OCI-LY7 (cell line): ENCODE measurements at regions not wholly inside any gene's neighbourhood (a gene's known extent, or its start where the extent isn't known, plus 50 kb on each side); places are given as distances from the start of the nearest gene placed in this dataset.

Experiments used
- EZH2phosphoT487 ChIP-seq: fragments of 200-600 bp; sonication (generic); IDR thresholded peaks from 2 replicates; pipeline ENCODE4 v1.6.1; 2018; ENCODE audit warnings: low read depth, borderline replicate concordance, mild to moderate bottlenecking, mixed run types, antibody characterized with exemption, low read length, moderate library complexity, mixed read lengths
- TF ChIP-seq, protein P1 (sequence below): fragments of 200-600 bp; sonication (generic); conservative IDR thresholded peaks from 2 replicates; pipeline ENCODE4 v1.5.1; 2014; ENCODE audit warnings: mild to moderate bottlenecking, antibody characterized with exemption, low read length, moderate library complexity, mixed read lengths

DNA sequence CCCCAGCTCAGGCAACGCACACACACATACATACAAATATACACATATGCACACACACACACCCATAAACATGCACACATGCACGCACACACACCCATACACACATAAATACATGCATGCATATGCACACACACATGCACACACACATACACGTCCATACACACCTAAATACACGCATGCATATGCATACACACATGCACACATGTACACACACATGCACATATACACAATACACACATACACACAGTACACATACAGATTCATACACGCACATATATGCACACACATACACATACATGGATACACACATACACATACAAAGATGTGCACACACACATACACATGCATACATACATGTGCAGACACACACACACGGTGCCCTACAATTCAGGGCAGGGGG is 496.6 kb downstream of the TBC1D22A start:
- TF ChIP-seq, protein P1, sequence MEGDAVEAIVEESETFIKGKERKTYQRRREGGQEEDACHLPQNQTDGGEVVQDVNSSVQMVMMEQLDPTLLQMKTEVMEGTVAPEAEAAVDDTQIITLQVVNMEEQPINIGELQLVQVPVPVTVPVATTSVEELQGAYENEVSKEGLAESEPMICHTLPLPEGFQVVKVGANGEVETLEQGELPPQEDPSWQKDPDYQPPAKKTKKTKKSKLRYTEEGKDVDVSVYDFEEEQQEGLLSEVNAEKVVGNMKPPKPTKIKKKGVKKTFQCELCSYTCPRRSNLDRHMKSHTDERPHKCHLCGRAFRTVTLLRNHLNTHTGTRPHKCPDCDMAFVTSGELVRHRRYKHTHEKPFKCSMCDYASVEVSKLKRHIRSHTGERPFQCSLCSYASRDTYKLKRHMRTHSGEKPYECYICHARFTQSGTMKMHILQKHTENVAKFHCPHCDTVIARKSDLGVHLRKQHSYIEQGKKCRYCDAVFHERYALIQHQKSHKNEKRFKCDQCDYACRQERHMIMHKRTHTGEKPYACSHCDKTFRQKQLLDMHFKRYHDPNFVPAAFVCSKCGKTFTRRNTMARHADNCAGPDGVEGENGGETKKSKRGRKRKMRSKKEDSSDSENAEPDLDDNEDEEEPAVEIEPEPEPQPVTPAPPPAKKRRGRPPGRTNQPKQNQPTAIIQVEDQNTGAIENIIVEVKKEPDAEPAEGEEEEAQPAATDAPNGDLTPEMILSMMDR: no peak
- no peak for TF ChIP-seq EZH2phosphoT487
